HG02970 (cell line): ENCODE measurements at regions not wholly inside any gene's neighbourhood (a gene's known extent, or its start where the extent isn't known, plus 50 kb on each side); places are given as distances from the start of the nearest gene placed in this dataset.

Source experiments
- ATAC-seq: cut with Tn5 transposase; IDR thresholded peaks from one replicate; pipeline ENCODE4 v1.9.1; 2021; ENCODE audit warnings: mild to moderate bottlenecking, moderate library complexity, moderate number of reproducible peaks; ENCODE audit not compliant: unreplicated experiment, low FRiP score

DNA sequence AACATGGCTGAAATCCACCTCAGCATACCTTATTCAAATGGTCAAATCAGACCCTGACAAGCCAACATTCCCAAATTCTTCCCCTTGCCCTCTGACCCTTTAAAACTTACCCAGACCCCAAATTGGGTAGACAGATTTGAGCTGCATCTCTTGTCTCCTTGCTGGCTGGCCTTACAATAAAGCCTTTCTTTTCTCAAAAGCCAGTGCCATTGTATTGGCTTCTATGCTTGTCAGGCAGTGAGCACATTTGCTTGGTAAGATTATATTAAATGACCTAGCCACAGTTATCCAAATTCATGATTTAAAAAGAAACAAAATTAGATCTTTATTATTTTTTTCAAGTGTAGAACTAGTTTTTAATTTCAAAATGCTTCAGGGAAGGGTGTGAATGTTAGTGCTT lies 67.8 kb upstream of the FAM83B start:
- no peak for ATAC-seq

DNA sequence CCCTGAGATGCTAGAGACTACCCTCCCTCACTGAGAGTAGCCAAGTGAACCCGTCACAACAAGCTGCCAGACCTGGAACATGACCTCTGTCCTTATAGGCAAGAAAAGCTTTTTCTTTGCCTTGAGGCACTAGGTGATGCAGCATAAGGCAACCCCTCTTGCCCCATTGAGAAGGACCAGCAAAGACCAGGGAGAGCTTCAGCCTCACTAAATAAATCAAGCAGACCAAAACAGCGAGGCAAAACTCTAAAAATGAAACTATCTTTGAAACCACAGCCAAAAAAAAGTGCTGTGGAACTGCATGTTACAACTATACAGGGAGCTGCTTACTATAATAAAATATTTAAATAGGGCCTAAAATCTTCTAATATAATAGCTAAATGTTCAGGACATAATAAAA lies 62.6 kb upstream of the FAM83B start:
- ATAC-seq: no peak

DNA sequence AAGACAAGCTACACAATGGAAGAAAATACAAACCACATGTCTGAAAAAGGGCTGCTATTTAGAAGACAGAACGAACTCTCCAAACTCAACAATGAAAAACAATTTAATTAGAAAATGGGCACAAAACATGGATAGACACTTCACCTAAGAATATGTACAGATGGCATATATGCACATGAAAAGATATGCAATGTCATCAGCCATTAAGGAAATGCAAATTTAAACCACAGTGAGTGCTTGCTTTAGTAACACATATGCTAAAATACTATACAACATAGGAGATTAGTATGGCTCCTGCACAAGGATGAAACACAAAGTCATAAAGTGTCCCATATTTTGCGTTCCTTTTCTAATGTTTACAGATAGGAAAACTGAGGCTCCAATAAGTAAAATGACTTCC lies 60.4 kb upstream of the FAM83B start:
- ATAC-seq: no peak

DNA sequence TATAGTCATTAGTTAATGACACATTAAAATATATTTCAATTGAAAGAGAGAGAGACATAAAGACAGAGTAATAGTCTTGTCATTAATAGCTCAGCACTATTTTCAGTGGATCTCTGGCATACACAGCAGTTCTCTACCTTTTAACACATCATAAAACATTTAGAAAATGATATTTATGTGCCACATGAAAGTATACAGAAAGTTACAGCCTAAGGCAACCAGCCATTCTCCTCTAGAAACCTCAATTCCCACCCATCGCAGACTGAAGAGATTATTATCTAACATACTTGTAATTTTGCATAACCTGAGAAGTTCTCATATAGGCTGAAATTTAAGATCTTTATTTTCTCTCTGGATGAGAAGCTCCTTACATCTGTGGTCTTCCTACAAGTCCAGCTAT lies 58.7 kb upstream of the FAM83B start:
- ATAC-seq: no peak
